GM21390 (cell line): ENCODE measurements at regions not wholly inside any gene's neighbourhood (a gene's known extent, or its start where the extent isn't known, plus 50 kb on each side); places are given as distances from the start of the nearest gene placed in this dataset.

Source experiments
- ATAC-seq: cut with Tn5 transposase; IDR thresholded peaks from one replicate; pipeline ENCODE4 v1.9.1; 2021; ENCODE audit not compliant: unreplicated experiment

DNA sequence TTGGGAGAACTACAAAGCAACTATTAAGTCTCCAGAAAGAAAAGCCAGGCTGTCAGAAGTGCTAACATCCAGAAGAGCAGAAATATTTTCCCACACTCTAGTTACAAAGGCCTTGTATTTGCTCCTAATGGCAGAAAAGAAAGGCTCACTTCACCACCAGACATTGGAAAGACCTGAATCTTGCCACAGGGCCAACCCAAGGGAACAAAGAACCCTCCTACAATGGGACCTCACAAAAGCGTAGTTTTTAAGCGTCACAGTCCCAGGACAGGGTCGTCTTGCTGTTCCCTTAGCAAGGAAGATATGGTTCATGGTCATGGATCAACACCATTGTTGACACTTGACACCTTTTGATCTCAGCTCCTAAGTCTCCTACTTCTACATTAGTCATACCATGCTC lies 119.1 kb downstream of the RPS29 start:
- ATAC-seq, result no peak

GRCh38 chr14:49464885-49465284 lies 121.3 kb downstream of the RPS29 start:
- ATAC-seq, result no peak

DNA sequence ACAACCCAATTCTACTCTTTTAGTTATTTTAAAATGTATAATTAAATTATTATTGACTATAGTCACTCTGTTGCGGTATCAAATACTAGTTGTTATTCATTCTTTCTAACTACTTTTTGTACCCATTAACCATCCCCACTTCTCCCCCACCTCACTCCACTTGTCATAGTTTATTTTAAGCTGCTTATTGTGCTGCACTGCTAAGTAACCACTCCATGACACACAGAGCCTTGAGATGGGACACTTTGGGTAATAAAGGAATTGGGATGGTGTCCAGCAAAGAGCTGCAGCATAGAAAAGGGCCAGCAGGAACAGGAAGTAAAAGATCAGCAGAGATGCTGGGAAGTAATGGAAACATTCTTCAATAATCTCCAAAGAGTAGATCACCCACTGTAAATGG lies 123.0 kb downstream of the RPS29 start:
- ATAC-seq, result no peak

- ATAC-seq, result peak; percentile 95
Measured at GRCh38 chr14:49461529-49462401, 124.4 kb downstream of the RPS29 start.

DNA sequence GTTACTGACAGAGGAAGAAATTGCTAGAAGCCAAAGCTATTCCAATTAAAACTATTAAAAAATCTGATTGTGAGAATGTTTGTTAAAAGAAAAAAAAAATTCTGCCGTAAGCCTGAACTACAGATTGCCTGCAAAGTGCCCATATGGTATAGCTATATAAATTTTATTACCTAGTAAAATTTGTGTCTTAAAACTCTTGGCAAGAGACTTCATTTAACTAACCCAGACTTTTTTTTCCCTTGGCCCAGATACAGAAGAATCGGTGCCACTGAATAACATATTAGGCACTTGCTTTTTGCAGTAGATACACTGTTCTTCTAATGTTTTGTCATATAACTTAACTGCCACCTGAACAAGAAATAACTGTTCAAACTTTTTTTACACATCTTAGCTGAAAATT lies 125.5 kb downstream of the RPS29 start:
- ATAC-seq, result no peak

DNA sequence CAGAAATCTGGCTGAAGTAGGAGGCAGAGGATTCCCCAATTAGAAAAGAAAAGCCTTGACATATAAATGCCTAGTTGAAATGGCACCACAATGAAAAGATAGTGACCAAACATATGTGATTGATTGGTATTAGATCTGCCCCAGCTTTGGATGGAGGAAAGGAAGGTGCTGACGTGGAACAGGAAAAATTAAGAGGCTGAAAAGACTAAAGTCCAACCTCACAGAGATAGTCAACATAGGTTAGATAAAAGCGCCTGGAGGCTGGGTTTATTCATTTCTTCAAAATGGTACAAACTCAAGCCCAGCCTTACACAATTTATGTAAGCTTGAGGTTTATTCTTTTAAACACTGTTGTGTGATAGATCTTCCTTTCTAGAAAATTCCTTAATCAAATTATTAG lies 129.6 kb downstream of the RPS29 start:
- ATAC-seq, result no peak

GRCh38 chr14:49451938-49452337 lies 134.2 kb downstream of the RPS29 start:
- ATAC-seq, result no peak

DNA sequence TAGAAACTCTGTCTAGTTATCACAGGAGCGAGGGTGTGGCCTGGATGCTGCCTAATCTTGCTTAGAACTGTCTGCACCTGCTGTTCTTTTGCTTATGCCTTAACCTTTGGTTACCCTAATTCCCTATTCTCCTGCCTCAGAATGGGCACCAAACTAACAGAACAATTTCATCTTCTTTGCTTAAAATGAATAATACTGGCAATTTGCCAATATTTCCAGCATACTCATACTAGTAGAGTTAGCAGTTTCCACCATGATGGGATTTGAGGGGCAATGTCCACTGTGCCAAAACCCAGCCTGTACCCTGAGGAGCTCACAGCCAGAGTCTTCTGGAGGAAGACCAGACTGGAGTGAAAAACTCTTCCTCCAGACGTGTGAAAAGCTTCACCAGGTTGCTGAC lies 136.4 kb downstream of the RPS29 start:
- ATAC-seq, result no peak

- ATAC-seq, result no peak
Measured at GRCh38 chr14:49447540-49448107, 138.6 kb downstream of the RPS29 start.

GRCh38 chr14:49446801-49447200 lies 139.4 kb downstream of the RPS29 start:
- ATAC-seq, result no peak

- no peak for ATAC-seq
Measured at GRCh38 chr14:49438256-49438770, 147.9 kb downstream of the RPS29 start.

GRCh38 chr14:49428076-49428475 lies 158.1 kb downstream of the RPS29 start:
- ATAC-seq, result no peak

GRCh38 chr14:49427117-49427516 lies 159.1 kb downstream of the RPS29 start:
- no peak for ATAC-seq

GRCh38 chr14:49425921-49426320 lies 160.3 kb downstream of the RPS29 start:
- ATAC-seq, result no peak

- ATAC-seq, result no peak
Measured at GRCh38 chr14:49424436-49425331, 161.5 kb downstream of the RPS29 start.

GRCh38 chr14:49420201-49420600 lies 166.0 kb downstream of the RPS29 start:
- ATAC-seq, result peak; percentile 76

DNA sequence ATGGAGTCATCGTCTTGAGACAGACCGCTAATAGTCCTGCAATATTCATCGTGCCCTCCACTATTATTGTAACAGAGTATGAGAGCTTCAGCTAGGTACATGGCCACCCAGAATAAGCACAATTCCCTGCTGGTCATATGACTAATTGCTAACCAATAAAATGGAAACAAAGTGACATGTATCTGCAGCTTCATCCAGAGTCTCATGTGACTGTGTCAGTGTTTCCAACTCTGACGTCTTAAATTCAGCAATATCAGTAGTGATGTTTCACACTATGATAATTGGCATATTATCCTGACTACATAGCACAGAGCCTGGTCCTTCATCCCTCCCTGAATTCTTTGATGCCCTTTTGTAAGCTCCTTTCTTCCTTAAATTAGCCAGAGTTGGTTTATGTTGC lies 167.4 kb downstream of the RPS29 start:
- ATAC-seq, result no peak

GRCh38 chr14:49417790-49418189 lies 168.4 kb downstream of the RPS29 start:
- ATAC-seq, result no peak

DNA sequence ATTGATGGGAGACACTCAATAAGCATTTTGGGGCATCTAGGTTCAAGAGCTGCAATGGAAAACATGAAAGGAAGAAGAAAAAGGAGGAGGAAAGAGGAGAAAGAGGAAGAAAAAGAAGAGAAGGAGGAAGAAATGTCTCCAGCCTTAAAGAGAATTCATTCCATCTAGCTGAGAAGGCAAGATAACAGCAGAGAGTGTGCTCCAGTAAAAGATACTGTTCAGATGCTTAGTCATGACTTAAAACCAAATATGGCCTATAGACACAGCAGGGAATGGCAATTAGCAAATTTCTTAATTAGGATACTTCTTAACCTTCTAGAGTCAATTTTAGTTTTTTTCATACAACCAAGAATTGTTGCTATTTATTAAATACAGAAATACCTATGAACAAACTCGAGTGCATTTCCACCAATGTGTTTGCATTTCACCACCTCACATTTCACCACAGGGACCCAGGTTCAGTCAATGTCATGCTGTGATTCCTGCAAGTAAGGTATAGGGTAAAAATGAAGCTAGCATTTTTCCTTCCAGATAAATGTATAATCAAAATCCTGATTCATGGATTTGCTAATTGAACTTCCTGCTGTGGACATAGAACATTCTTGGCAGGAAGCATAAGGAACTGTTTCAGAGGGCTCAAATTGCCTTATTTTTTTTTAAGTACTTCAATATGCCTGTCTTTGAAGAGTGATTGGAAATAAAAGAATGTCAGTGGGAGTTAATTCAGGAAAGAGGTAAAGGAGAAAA lies 177.8 kb downstream of the RPS29 start:
- no peak for ATAC-seq

GRCh38 chr14:49405291-49405690 lies 180.9 kb downstream of the RPS29 start:
- no peak for ATAC-seq

DNA sequence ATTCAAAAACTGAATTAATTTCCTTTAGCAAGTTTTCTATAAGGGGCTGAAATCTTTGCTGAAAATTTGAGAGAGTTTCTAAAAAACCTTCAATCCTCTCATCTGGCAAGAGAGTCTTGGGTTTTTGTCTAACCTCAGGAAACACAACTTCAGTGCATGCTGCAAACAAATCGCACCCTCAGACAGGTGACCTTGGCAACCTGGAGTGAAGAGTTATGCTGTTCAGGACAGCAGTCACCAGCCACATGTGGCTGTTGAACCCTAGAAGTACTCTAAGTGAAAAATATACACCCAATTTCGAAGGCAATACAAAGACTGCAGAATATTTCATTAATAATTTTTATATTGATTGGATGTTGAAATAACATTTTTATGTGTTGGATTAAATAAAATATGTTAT lies 184.8 kb downstream of the RPS29 start:
- no peak for ATAC-seq
